GM21619 (cell line): ENCODE measurements at regions not wholly inside any gene's neighbourhood (a gene's known extent, or its start where the extent isn't known, plus 50 kb on each side); places are given as distances from the start of the nearest gene placed in this dataset.
A peak's percentile ranks its signal among the peaks of the same experiment; 100 is the strongest.
"Not testable (repeated sequence)": the region's sequence is repeated elsewhere in the genome, so short reads cannot be mapped to it uniquely, and the experiment has no call there.

Source experiments
- ATAC-seq: cut with Tn5 transposase; IDR thresholded peaks from one replicate; pipeline ENCODE4 v1.9.1; 2021; ENCODE audit not compliant: unreplicated experiment

DNA sequence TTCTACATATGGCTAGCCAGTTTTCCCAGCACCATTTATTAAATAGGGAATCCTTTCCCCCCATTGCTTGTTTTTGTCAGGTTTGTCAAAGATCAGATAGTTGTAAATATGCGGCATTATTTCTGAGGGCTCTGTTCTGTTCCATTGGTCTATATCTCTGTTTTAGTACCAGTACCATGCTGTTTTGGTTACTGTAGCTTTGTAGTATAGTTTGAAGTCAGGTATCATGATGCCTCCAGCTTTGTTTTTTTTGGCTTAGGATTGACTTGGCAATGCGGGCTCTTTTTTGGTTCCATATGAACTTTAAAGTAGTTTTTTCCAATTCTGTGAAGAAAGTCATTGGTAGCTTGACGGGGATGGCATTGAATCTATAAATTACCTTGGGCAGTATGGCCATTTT lies 60.0 kb upstream of the GPC3 start:
- ATAC-seq, result not testable (repeated sequence)

DNA sequence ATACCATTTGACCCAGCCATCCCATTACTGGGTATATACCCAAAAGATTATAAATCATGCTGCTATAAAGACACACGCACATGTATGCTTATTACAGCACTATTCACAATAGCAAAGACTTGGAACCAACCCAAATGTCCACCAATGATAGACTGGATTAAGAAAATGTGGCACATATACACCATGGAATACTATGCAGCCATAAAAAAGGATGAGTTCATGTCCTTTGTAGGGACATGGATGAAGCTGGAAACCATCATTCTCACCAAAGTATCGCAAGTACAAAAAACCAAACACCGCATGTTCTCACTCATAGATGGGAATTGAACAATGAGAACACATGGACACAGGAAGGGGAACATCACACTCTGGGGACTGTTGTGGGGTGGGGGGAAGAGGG lies 81.7 kb upstream of the GPC3 start:
- not testable (repeated sequence) for ATAC-seq

DNA sequence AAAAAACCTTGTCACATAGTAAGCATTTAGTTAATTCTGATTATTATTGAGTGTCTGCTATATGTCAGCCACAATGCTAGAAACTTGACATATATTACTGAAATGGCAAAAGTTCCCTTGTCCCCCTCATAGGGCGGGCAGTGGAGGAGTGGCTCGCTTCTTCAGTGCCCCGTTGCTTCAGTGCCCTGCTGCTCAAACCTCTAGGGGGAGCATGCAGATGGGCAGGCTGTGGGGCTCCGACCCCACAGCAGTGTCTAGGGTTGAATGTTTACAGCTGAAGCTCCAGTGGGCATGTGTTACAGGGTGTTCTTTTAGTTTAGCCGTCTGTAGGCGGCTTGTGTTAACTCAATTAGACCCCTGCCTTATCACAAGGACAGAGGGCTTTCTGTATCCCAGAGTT lies 86.5 kb upstream of the GPC3 start:
- not testable (repeated sequence) for ATAC-seq

DNA sequence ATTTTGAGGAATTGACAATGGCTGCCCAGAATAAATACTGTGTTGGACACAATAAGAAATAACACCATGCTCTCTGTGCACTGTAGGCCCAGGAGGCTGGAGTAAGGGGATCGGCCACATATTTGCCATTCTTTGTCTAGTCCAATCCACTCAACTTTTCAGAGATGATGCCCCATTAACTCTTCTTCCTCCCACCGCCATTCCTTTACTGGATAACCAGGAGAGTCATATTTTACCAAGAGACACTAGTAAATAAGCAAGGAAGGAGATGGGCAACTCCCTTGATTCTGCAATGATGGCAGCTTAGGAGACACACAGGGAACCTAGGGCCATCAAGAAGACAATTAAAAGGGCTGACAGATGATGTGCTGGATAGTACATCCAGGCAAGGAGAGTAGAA lies 87.9 kb upstream of the GPC3 start:
- ATAC-seq, result no peak

DNA sequence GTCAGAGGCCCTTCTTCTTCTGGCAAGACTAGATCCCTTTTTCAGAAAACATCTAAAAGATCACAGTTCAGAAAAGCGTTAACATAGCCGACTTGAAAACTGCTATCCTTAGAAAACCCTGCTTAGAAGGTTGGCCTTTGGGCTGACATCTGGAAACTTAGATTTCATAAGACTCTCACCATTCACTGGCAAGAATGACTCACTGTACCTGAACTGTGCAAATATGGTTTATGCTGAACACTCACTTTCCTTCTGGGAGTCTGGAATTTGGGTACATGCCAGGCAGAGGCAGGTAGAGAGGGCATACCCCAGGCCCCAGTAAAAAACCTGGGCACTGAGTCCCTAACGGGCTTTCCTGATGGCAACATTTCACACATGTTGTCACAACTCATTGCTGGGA lies 88.8 kb upstream of the GPC3 start:
- no peak for ATAC-seq

DNA sequence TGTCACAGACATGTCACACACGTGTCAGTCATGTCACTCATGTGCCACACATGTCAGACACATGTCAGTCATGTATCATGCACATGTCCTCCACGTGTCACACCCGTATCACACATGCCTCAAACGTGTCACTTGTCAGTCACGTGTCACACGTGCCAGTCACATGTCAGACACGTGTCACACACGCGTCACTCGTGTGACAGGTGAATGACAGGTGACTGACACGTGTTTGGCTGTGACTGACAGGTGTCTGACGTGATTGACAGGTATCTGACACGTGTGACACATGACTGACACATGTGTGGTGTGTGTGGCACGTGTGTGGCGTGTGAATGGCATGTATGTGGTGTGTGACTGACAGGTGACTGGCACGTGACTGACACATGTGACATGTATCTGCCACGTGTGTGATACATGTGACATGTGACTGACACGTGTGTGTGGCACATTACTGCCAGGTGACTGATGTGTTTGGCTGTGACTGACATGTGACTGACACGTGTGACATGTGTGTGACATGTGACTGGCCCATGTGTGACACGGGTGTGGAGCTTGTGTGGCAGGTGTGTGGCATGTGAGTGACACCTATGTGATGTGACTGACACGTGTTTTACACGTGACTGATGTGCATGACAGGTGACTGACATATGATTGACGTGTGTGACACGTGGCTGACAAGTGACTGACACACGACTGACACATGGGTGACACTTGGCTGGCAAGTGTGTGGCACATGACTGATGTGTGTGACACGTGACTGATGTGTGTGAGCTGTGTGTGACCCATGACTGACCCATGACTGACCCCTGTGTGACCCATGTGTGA lies 90.7 kb upstream of the GPC3 start:
- ATAC-seq, result no peak

DNA sequence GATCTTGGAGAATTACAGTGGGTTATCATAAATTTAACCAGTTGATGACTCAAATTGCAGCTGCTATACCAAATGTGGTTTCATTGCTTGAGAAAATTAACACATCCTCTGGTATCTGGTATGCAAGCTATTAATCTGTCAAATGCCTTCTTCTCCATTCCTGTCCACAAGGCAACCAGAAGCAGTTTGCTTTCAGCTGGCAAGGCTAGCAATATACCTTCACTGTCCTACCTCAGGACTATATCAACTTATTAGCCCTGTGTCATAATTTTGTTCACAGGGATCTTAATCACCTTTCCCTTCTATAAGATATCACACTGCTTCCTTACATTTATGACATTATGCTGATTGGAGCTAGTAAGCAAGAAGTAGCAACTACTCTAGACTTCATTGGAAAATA lies 110.0 kb upstream of the GPC3 start:
- no peak for ATAC-seq

DNA sequence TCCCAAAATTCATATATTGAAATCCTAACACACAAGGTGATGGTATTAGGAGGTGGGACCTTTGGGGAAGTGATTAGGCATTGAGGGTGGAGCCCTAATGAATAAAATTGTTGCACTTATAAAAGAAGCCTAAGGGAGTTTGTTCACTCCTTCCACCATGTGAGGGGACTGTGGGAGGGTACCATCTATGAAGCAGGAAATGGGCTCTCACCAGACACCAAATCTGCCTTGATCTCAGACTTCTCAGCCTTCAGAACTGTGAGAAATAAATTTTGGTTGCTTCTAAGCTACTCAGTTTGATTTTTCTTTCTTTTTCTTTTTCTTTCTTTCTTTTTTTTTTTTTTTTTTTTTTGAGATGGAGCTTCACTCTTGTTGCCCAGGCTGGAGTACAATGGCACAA lies 116.2 kb upstream of the GPC3 start:
- ATAC-seq, result no peak

DNA sequence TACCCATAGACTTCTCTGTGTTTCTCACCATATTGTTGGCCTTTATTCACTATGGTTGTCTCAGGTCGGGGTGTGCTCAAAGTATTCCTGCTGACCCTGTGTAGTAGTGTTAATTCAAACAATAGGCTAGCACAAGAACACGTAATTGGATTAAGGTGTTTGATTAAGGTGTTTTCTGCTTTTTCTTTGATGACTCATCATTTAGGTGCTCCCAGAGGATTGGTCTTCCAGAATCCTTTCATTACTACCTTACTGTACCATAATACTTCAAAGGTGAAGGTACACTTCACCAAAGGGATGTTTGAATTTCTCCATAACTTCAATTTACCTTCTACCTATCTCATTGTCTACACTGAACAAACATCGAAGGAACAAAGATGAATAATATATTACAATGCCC lies 121.7 kb upstream of the CCDC160 start:
- ATAC-seq, result no peak

DNA sequence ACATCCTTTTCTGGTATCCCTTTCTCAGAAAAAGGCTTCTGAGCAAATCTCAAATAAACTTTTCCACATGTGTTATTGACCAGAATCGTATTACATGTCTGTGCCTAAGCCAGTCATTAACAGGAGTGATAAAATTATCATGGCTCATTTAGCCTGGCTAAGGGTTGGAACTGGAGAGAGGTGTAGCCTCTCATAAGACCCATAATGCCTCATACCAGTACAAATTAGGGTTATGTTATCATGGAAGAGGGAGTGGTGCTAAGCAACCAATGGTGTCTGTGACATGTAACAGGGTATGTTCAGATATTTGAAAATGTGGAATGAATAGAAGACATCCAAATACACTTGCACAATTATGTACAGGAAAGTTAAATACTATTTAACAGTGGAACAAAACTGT lies 99.6 kb upstream of the CCDC160 start:
- no peak for ATAC-seq

DNA sequence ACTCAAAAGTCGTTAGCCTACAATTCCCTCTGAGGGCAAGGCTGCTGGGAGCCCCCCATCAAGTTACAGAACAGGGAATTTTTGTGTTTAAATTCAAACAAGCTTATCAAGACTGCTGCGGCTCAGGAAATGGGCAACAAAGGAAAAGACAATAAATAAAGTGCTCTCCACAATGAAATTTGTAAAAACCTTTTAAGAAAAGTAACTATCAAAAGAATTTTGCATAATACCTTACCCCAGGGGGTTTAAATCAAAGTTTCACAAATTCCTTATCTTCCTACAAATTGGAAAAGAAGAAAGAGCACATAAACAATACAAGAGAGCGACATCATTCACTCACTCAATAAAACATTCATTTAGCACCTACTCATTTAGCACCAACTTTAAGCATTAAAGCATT lies 97.9 kb upstream of the CCDC160 start:
- ATAC-seq, result no peak

DNA sequence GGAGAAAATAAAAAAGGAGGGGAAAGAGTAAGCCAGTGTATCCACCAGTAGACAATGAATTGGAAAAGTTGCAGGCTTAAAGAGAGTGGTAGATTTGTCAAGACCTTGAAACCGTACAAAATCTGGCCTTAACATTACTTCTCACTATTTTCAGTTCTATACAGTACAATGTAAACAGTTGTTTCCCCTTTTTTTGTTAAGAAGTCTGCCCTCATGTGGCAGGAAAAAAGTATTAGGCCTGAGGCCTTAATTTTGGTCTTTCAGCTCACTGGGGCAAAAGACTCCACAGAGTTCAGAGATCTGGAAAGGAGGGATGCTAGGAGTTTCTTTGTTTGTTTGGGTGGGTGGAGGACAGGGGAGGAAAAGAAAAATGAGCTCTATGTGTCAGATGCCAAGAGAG lies 92.8 kb upstream of the CCDC160 start:
- no peak for ATAC-seq

DNA sequence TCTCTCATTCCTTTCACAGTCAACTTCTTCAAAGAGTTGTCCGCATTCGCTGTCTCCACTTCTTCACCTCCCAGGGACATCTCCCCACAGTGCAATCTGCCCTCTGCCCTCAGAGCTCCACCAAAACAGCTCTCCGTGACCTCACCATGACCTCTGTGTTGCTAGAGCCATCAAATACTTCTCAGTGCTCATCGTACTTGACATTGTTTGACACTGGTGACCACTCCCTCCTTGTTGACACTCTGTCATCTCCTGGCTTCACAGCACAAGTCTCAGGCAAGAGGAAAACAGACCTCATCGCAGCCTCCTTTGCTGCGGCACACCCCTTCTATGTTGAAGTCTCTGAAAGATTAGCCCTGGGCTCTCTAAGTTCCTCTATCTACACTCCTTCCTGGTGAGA lies 90.5 kb upstream of the CCDC160 start:
- ATAC-seq, result no peak

DNA sequence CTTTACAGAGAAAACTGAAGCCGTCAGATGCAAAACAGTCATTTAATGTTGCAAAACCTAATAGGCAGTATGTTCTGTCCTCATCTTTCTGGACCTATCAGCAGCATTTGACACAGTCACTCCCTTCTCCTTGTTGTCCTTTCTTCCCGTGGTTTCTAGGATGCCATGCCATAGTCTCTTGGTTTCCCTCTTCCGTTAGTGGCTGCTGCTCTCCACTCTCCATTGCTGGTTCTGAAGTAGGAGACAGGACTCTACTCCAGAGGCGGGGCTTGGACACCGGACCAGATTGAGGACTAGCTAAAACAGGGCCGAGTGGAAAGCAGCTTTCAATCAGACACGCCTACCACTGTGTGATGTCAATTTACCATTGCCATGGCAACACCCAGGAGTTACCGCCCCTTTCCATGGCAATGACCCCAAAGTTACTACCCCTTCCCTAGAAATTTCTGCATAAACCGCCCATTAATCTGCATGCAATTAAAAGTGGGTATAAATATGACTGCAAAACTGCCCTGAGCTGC lies 88.8 kb upstream of the CCDC160 start:
- no peak for ATAC-seq

DNA sequence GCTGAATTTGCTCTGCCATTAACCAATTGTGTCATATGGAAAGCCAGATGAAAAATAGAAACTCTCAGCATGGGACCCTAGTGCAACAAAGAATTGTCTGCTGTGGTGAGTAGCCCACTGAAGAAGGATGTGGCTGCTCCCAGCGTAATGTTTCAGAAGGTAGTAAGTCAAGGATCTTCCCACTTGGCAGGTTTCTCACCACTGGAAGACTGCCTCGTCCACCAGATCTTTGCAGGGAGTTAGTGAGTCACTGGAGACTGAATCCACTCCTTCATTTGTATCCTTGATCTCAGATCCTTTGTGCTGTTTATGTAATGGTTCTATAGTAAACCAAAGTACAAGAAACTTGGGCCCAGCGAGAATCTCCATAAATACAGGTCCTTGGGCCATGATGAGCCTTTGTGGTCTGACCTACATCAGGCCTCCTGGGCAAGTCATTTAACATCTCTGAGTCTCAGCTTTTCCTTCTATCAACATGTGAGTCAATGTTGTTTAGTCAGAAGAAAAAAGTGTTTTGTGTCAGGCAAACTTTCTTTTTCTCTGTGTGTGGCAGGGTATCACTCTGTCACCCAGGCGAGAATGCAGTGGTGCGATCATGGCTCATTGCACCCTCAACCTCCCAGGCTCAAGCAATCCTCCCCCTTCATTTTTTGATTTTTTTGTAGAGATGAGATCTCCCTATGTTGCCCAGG lies 78.0 kb upstream of the CCDC160 start:
- ATAC-seq, result peak; percentile 49

DNA sequence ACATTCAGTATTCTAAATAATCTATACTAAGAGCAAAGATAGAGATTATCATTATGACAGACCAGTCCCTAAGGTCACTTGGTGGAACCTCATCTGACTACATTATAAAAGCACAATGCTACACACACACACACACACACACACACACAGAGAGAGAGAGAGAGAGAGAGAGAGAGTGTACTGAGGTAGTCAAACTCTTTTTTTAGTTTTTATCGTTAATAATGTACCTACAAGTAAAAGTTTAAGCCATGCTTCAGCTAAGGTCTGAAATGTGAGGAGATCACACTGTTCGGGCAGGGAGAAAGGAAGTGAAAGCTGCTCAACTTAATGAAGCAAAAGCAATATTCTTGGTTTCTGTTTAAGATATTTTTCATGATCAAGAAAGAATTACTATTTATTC lies 75.8 kb upstream of the CCDC160 start:
- ATAC-seq, result peak; percentile 87

DNA sequence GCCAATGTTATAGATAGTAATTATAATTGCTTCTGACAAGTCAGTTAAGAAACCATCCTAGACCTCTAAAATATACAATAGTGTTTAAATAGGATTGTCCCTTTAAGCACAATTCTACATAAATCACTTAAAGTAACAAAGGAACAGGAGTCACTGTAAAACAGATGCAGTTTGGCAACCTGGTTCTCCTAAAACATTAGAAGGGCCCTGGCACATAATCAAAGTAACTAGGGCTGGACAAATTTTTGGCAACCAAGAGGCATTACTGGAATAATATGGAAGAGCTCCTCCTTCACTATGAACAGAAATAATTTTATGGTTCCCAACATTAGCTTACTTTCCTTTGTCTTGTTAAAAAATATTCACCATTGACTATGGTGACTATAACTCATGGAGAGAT lies 75.0 kb upstream of the CCDC160 start:
- ATAC-seq, result no peak

DNA sequence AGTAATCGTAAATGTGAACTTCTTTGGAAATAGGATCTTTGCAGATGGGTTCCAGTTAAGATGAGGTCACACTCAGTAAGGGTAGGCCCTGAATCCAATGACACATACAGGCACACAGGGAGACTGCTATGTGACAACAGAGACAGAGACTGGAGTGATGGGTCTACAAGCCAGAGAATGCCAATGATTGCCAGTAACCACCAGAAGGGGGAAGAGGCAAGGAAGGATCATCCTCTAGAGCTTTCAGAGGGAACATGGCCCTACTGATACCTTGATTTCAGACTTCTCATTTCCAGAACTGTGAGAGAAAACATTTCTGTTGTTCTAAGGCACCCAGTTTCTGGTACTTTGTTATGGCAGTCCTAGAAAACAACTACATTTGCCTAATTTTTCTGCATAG lies 73.1 kb upstream of the CCDC160 start:
- ATAC-seq, result no peak

DNA sequence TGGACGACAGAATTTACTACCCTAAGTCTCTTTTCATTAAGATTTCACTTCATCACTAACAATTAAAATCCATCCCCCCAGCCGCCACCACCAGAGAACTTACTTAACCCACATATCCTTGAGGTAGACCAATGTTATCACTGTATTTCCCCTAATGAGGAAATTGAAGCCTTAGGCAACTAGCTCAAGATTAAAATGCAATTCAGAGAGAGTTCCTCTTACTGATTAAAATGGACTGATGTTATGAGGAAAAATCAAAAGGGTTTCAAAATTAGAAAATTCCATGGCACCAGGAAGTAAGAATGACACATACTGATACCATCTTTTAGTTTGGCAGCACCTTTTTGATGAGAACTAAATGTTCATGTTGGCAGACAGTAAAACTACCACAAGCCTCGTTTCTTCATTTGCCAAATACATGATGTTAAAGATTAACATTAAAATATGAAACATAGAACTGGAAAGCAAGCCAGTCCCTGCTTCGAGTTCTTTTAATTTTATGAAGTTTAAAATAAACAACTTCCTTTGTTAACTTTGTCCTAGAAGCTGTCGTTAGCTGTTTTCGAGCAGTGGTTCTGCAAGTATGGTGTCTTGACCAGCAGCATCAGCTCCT lies 69.3 kb upstream of the CCDC160 start:
- ATAC-seq, result no peak

DNA sequence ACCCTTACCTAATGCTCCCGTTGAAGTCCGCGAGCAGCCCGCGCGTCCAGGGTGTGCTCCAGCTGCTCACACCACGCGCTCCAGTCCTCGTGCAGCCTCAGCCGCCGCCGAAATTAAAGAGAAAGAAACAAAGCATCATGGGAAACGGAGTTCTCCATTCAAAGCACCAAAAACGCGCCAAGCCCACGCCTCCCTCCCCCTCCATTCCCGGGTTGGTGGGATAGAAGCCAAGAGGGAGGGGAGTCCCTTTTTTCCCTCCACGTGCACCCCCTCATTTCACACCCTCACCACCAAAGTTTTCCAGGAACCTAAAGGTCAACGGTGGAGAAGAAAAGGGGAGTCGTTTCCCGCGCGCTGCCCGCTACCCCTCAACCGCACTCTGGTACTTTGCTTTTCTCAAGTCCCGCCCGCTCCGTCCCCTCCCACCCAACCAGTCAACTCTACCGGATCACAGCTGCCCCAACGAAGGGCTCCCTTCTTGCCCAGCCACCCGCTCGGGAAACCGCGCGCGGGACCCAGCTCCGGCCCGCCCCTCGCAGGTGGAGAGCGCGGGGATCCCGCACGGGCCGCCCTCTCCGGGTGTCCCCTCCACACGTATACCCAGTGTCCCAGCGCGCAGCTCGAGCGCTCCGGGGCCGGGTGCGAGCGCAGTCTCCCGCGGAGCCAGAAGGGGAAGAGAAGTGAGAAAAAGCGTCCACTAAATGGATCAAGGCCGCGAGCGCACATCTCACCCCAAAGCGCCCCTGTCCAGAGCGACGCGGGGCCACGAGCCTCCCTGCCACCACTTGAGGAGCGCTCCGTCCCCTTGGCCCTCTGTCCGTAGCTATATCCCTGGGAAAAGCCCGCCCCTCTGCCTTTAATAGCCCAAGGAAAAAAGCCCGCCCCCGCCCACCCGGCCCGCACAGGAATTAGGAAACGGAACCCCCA lies 65.1 kb upstream of the CCDC160 start:
- peak; percentile 43 for ATAC-seq
